MCF 10A (cell line): ENCODE measurements at regions not wholly inside any gene's neighbourhood (a gene's known extent, or its start where the extent isn't known, plus 50 kb on each side); places are given as distances from the start of the nearest gene placed in this dataset.

Experiments
- BruUV-seq: library from RNA; stranded (reverse); fragments of 400-500 nt; replicated peaks from 2 replicates; lab custom pipeline; 2021; lab: Mats Ljungman, UMichigan
- CTCF ChIA-PET: fragments of 300-600 bp; sonication (Branson Sonifier 250); formaldehyde crosslinking; extraction: SDS; loops from one replicate; lab custom pipeline; 2021; ENCODE audit warnings: antibody characterized with exemption, inconsistent platforms; lab: Yijun Ruan, JAX
- POLR2A ChIA-PET: fragments of 300-600, 350-650 bp; sonication (Branson Sonifier 250); formaldehyde crosslinking; extraction: SDS; loops from one replicate; lab custom pipeline; 2020; ENCODE audit warnings: antibody characterized with exemption, inconsistent platforms; lab: Yijun Ruan, JAX
- DNase-seq: peaks from one replicate; pipeline ENCODE4 v3.0.0-alpha.2; 2018; ENCODE audit not compliant: unreplicated experiment
- H3K27ac Mint-ChIP-seq: one replicate; pipeline ENCODE4 v1.8.0; 2022; ENCODE audit warnings: mild to moderate bottlenecking, low read depth, mixed read lengths; ENCODE audit not compliant: unreplicated experiment
- H3K27me3 Mint-ChIP-seq: one replicate; pipeline ENCODE4 v1.8.0; 2022; ENCODE audit warnings: mixed read lengths; ENCODE audit not compliant: insufficient read depth, unreplicated experiment
- H3K36me3 Mint-ChIP-seq: one replicate; pipeline ENCODE4 v1.8.0; 2022; ENCODE audit warnings: mild to moderate bottlenecking, moderate library complexity, mixed read lengths; ENCODE audit not compliant: insufficient read depth, unreplicated experiment
- H3K4me1 Mint-ChIP-seq: one replicate; pipeline ENCODE4 v1.8.0; 2022; ENCODE audit warnings: mixed read lengths; ENCODE audit not compliant: insufficient read depth, unreplicated experiment
- H3K4me3 Mint-ChIP-seq: one replicate; pipeline ENCODE4 v1.8.0; 2022; ENCODE audit warnings: mild to moderate bottlenecking, moderate library complexity, mixed read lengths; ENCODE audit not compliant: unreplicated experiment
- H3K9me3 Mint-ChIP-seq: one replicate; pipeline ENCODE4 v1.8.0; 2022; ENCODE audit warnings: mixed read lengths; ENCODE audit not compliant: unreplicated experiment
- intact Hi-C: fragments of 100-400 bp; cut with micrococcal nuclease; formaldehyde crosslinking; loops from 2 replicates; pipeline ENCODE4 v1.14.1; 2022
- TF ChIP-seq, protein P1 (sequence below): fragments of 200-600 bp; IDR thresholded peaks from one replicate; pipeline ENCODE4 v1.8.0; 2022; ENCODE audit warnings: antibody characterized with exemption, mild to moderate bottlenecking; ENCODE audit not compliant: unreplicated experiment

GRCh38 chr18:35770376-35771014 lies 189.0 kb downstream of the GALNT1 start:
- no peak overlapping the region for H3K27ac Mint-ChIP-seq
- ChIA-PET POLR2A (no interaction called here), CTCF (interaction anchor here (1.9 kb wide), 1 partner anchor 14 kb away, joined by 5 read pairs; no protein-coding TSS in a partner anchor)
- TF ChIP-seq, protein P1, sequence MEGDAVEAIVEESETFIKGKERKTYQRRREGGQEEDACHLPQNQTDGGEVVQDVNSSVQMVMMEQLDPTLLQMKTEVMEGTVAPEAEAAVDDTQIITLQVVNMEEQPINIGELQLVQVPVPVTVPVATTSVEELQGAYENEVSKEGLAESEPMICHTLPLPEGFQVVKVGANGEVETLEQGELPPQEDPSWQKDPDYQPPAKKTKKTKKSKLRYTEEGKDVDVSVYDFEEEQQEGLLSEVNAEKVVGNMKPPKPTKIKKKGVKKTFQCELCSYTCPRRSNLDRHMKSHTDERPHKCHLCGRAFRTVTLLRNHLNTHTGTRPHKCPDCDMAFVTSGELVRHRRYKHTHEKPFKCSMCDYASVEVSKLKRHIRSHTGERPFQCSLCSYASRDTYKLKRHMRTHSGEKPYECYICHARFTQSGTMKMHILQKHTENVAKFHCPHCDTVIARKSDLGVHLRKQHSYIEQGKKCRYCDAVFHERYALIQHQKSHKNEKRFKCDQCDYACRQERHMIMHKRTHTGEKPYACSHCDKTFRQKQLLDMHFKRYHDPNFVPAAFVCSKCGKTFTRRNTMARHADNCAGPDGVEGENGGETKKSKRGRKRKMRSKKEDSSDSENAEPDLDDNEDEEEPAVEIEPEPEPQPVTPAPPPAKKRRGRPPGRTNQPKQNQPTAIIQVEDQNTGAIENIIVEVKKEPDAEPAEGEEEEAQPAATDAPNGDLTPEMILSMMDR, result no peak
- no peaks in the 10 kb centered on the region for H3K36me3 Mint-ChIP-seq
- H3K4me3 Mint-ChIP-seq, result no peak overlapping the region
- intact Hi-C loops, result no loop called here
- H3K4me1 Mint-ChIP-seq, result no peaks in the 10 kb centered on the region
- H3K27me3 Mint-ChIP-seq, result peaks cover 24% of the 10 kb centered on the region
- no TSS peak for BruUV-seq
- DNase-seq, result no peak
- no peaks in the 10 kb centered on the region for H3K9me3 Mint-ChIP-seq

DNA sequence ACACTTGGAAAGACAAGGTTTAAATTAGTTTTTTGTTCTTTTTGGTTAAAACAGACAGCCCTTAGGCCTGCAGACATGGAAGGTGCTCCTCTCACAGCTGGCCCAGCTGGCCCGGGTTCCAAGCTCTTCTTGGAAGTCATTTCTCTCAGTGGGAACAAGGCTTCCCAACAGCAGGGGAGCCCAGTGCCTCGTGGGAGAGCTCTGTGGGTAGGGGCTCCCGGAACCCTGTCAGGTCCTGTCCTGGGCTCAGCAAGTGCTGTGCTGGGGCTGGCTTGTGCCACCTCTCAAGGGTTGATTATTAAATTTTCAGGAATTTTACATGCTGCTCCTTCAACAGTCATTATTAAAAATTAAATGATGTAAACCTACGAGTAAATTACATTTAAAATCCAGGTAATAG lies 189.6 kb downstream of the GALNT1 start:
- no peak overlapping the region for H3K4me3 Mint-ChIP-seq
- no peaks in the 10 kb centered on the region for H3K9me3 Mint-ChIP-seq
- H3K27ac Mint-ChIP-seq, result no peak overlapping the region
- CTCF ChIA-PET, result no interaction called here
- intact Hi-C loops, result no loop called here
- no peaks in the 10 kb centered on the region for H3K36me3 Mint-ChIP-seq
- TF ChIP-seq, protein P1, result no peak
- H3K27me3 Mint-ChIP-seq, result peaks cover 26% of the 10 kb centered on the region
- BruUV-seq, result no TSS peak
- H3K4me1 Mint-ChIP-seq, result no peaks in the 10 kb centered on the region
- POLR2A ChIA-PET, result no interaction called here
- no peak for DNase-seq

GRCh38 chr18:35775887-35776286 lies 194.3 kb downstream of the GALNT1 start:
- no TSS peak for BruUV-seq
- TF ChIP-seq, protein P1, result no peak
- CTCF ChIA-PET, result interaction anchor here (0.8 kb wide), 1 partner anchor 912 kb away, joined by 3 read pairs; no protein-coding TSS in a partner anchor
- H3K4me1 Mint-ChIP-seq, result no peaks in the 10 kb centered on the region
- no peaks in the 10 kb centered on the region for H3K9me3 Mint-ChIP-seq
- intact Hi-C loops, result no loop called here
- POLR2A ChIA-PET, result no interaction called here
- H3K27ac Mint-ChIP-seq, result no peak overlapping the region
- peaks cover 48% of the 10 kb centered on the region for H3K27me3 Mint-ChIP-seq
- no peak overlapping the region for H3K4me3 Mint-ChIP-seq
- DNase-seq, result peak; percentile 49
- peaks cover 6% of the 10 kb centered on the region for H3K36me3 Mint-ChIP-seq

GRCh38 chr18:35776473-35776872 lies 194.9 kb downstream of the GALNT1 start:
- Mint-ChIP-seq H3K27me3 (peaks cover 48% of the 10 kb centered on the region), H3K36me3 (peaks cover 6% of the 10 kb centered on the region), H3K4me1 (no peaks in the 10 kb centered on the region), H3K27ac (no peak overlapping the region), H3K9me3 (no peaks in the 10 kb centered on the region), H3K4me3 (no peak overlapping the region)
- no TSS peak for BruUV-seq
- POLR2A ChIA-PET, result no interaction called here
- TF ChIP-seq, protein P1, result no peak
- DNase-seq, result no peak
- intact Hi-C loops, result no loop called here
- CTCF ChIA-PET, result interaction anchor here (0.8 kb wide), 2 partner anchors 20 to 911 kb away, joined by 3 to 4 read pairs; no protein-coding TSS in a partner anchor
